ENCODE measurements at regions not wholly inside any gene's neighbourhood (a gene's known extent, or its start where the extent isn't known, plus 50 kb on each side); places are given as distances from the start of the nearest gene placed in this dataset.
A peak's percentile ranks its signal among the peaks of the same experiment; 100 is the strongest.

- TF ChIP-seq CTCF (IDR thresholded peaks at IDR 0.05), result no peak
- H3K4me3 ChIP-seq, result no peak overlapping the region
- DNase-seq (ENCODE audit: low spot score), result no peak
- H3K27ac ChIP-seq, result peak overlapping the region; percentile 52 to 56
Measured at GRCh38 chr2:196566961-196567666, 72.4 kb upstream of the CCDC150 start.

- no peak overlapping the region for H3K4me3 ChIP-seq
- DNase-seq (ENCODE audit: low spot score), result no peak
- H3K27ac ChIP-seq, result no peak overlapping the region
- no peak for TF ChIP-seq CTCF (IDR thresholded peaks at IDR 0.05)
Measured at GRCh38 chr2:196568506-196568905, 71.0 kb upstream of the CCDC150 start.

- TF ChIP-seq CTCF (IDR thresholded peaks at IDR 0.05), result no peak
- H3K4me3 ChIP-seq, result no peak overlapping the region
- DNase-seq (ENCODE audit: low spot score), result no peak
- no peak overlapping the region for H3K27ac ChIP-seq
Measured at GRCh38 chr2:196584903-196585302, 54.6 kb upstream of the CCDC150 start.

- no peak for DNase-seq (ENCODE audit: low spot score)
- Histone ChIP-seq H3K4me3 (no peak overlapping the region), H3K27ac (no peak overlapping the region)
- no peak for TF ChIP-seq CTCF (IDR thresholded peaks at IDR 0.05)
Measured at GRCh38 chr2:196586511-196586991, 53.0 kb upstream of the CCDC150 start.

- no peak for DNase-seq (ENCODE audit: low spot score)
- TF ChIP-seq CTCF (IDR thresholded peaks at IDR 0.05), result no peak
- Histone ChIP-seq H3K4me3 (no peak overlapping the region), H3K27ac (no peak overlapping the region)
Measured at GRCh38 chr2:196587056-196587455, 52.5 kb upstream of the CCDC150 start.

- DNase-seq (ENCODE audit: low spot score), result no peak
- no peak overlapping the region for H3K27ac ChIP-seq
- no peak for TF ChIP-seq CTCF (IDR thresholded peaks at IDR 0.05)
- no peak overlapping the region for H3K4me3 ChIP-seq
Measured at GRCh38 chr2:196587739-196588138, 51.8 kb upstream of the CCDC150 start.

- no peak for DNase-seq (ENCODE audit: low spot score)
- TF ChIP-seq CTCF (IDR thresholded peaks at IDR 0.05), result no peak
- Histone ChIP-seq H3K4me3 (no peak overlapping the region), H3K27ac (no peak overlapping the region)
Measured at GRCh38 chr2:196589419-196589818, 50.1 kb upstream of the CCDC150 start.

Data from coronary artery (tissue), 2 donors.